ENCODE measurements at regions not wholly inside any gene's neighbourhood (a gene's known extent, or its start where the extent isn't known, plus 50 kb on each side); places are given as distances from the start of the nearest gene placed in this dataset.

GRCh38 chr5:144102979-144103378 lies 67.5 kb downstream of the YIPF5 start:
- TF ChIP-seq CTCF (IDR thresholded peaks at IDR 0.05) = no peak
- no peak for ATAC-seq (ENCODE audit: low FRiP score)

GRCh38 chr5:144103611-144104485 lies 66.6 kb downstream of the YIPF5 start:
- DNase-seq (ENCODE audit: low spot score) = no peak
- no peak for ATAC-seq (ENCODE audit: low FRiP score)
- no peak for TF ChIP-seq CTCF (IDR thresholded peaks at IDR 0.05)

More at GRCh38 chr5:144102979-144103378, 67.5 kb downstream of the YIPF5 start:
- no peak for DNase-seq (ENCODE audit: low spot score)

GRCh38 chr5:144105371-144105770 lies 65.1 kb downstream of the YIPF5 start:
- DNase-seq (ENCODE audit: low spot score) (no peak), ATAC-seq (ENCODE audit: low FRiP score) (no peak)
- no peak for TF ChIP-seq CTCF (IDR thresholded peaks at IDR 0.05)

- DNase-seq (ENCODE audit: low spot score) (no peak), ATAC-seq (ENCODE audit: low FRiP score) (no peak)
- no peak for TF ChIP-seq CTCF (IDR thresholded peaks at IDR 0.05)
Measured at GRCh38 chr5:144108131-144108530, 62.3 kb downstream of the YIPF5 start.
